ENCODE measurements at regions not wholly inside any gene's neighbourhood (a gene's known extent, or its start where the extent isn't known, plus 50 kb on each side); places are given as distances from the start of the nearest gene placed in this dataset.

DNA sequence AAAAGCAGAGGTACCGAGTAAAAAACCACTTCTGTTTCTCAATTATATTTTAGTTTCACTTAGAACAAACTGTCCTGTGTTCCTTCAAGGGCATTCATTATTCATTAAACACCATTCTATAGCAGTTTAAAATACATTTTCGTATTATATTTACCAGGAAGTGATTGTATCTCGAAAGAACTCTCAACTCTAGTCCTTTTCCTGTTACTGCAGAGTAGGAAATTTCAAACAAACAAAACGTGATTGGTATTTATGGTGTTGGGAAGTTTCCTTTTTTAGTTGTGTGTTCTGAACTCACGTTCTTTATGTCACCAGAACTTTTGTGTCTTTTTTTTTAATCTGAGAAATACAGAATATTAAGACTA, 139.5 kb upstream of the BTBD3 start:
- ChIA-PET POLR2A (no interaction called here), CTCF (no interaction called here)
- Histone ChIP-seq H3K4me3 (ENCODE audit: low read depth in 2 of 2, low read length in 2 of 2) (no peak overlapping the region), H3K4me1 (ENCODE audit: control insufficient read depth, insufficient read depth, low read length) (peaks cover 2% of the 10 kb centered on the region; the same call in 1 of the 2 replicates), H3K9me3 (ENCODE audit: control insufficient read depth, insufficient read depth, low read depth, low read length) (no peaks in the 10 kb centered on the region), H3K27me3 (ENCODE audit: control insufficient read depth, insufficient read depth, low read length) (no peaks in the 10 kb centered on the region), H3K27ac (ENCODE audit: low read length) (no peak overlapping the region), H3K36me3 (ENCODE audit: control insufficient read depth, insufficient read depth, low read length) (no peaks in the 10 kb centered on the region)
- BruUV-seq (replicated peaks) = no TSS peak
- ATAC-seq (no peak), DNase-seq (ENCODE audit: low read depth, low spot score) (no peak)
- TF ChIP-seq, protein P1, sequence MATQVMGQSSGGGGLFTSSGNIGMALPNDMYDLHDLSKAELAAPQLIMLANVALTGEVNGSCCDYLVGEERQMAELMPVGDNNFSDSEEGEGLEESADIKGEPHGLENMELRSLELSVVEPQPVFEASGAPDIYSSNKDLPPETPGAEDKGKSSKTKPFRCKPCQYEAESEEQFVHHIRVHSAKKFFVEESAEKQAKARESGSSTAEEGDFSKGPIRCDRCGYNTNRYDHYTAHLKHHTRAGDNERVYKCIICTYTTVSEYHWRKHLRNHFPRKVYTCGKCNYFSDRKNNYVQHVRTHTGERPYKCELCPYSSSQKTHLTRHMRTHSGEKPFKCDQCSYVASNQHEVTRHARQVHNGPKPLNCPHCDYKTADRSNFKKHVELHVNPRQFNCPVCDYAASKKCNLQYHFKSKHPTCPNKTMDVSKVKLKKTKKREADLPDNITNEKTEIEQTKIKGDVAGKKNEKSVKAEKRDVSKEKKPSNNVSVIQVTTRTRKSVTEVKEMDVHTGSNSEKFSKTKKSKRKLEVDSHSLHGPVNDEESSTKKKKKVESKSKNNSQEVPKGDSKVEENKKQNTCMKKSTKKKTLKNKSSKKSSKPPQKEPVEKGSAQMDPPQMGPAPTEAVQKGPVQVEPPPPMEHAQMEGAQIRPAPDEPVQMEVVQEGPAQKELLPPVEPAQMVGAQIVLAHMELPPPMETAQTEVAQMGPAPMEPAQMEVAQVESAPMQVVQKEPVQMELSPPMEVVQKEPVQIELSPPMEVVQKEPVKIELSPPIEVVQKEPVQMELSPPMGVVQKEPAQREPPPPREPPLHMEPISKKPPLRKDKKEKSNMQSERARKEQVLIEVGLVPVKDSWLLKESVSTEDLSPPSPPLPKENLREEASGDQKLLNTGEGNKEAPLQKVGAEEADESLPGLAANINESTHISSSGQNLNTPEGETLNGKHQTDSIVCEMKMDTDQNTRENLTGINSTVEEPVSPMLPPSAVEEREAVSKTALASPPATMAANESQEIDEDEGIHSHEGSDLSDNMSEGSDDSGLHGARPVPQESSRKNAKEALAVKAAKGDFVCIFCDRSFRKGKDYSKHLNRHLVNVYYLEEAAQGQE (IDR thresholded peaks at IDR 0.05; ENCODE audit: insufficient read depth in 1 of 2, low read depth in 2 of 2, low read length in 1 of 2) = no peak
- TF ChIP-seq, protein P2, sequence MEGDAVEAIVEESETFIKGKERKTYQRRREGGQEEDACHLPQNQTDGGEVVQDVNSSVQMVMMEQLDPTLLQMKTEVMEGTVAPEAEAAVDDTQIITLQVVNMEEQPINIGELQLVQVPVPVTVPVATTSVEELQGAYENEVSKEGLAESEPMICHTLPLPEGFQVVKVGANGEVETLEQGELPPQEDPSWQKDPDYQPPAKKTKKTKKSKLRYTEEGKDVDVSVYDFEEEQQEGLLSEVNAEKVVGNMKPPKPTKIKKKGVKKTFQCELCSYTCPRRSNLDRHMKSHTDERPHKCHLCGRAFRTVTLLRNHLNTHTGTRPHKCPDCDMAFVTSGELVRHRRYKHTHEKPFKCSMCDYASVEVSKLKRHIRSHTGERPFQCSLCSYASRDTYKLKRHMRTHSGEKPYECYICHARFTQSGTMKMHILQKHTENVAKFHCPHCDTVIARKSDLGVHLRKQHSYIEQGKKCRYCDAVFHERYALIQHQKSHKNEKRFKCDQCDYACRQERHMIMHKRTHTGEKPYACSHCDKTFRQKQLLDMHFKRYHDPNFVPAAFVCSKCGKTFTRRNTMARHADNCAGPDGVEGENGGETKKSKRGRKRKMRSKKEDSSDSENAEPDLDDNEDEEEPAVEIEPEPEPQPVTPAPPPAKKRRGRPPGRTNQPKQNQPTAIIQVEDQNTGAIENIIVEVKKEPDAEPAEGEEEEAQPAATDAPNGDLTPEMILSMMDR (IDR thresholded peaks at IDR 0.05) = no peak
- TF ChIP-seq SIN3A (IDR thresholded peaks at IDR 0.05; ENCODE audit: borderline replicate concordance, insufficient read depth, low read depth, low read length) = no peak
- no peak for TF ChIP-seq POLR2AphosphoS5 (IDR thresholded peaks at IDR 0.05; ENCODE audit: low read depth, low read length)
- TF ChIP-seq TCF7L2 (IDR thresholded peaks at IDR 0.05; ENCODE audit: low read depth, low read length) = no peak
- intact Hi-C loops (cut with micrococcal nuclease; ENCODE audit: unreplicated experiment) (no loop called here), in situ Hi-C loops (cut with HindIII; ENCODE audit: low pct_unique_long_range_greater_than_20kb, low sequenced_read_pairs) (no loop called here)

DNA sequence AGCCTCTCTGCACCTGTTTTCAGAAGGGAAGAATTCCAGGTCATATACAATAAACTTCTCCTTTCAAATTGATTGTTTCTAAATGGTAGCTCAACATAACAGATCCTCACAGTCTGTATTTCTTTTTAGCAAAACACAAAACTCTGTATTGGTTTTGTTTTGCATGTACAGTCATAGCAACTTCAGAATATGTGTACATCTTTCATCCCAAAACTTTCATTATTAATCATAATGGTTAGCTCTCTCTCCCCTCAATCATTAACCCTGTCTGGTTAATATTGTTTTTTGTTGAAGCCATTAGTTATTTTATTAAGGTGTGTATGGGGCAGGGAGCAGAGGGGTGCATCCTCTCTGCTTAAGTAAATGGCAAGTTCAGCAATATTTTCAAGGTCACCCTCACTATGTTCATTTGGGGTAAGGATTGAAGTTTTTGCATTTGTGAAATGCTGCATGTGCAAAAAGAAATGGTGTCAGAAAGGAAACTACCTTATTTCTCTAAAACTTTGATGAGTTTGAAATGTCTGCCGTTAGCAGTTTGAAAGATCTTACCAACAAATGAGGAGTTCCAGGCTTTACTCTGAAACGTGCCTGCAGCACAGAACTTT, 136.8 kb upstream of the BTBD3 start:
- Histone ChIP-seq H3K27ac (ENCODE audit: low read length) (no peak overlapping the region), H3K36me3 (ENCODE audit: control insufficient read depth, insufficient read depth, low read length) (no peaks in the 10 kb centered on the region), H3K27me3 (ENCODE audit: control insufficient read depth, insufficient read depth, low read length) (no peaks in the 10 kb centered on the region), H3K9me3 (ENCODE audit: control insufficient read depth, insufficient read depth, low read depth, low read length) (no peaks in the 10 kb centered on the region), H3K4me1 (ENCODE audit: control insufficient read depth, insufficient read depth, low read length) (peaks cover 2% of the 10 kb centered on the region; the same call in 1 of the 2 replicates), H3K4me3 (ENCODE audit: low read depth in 2 of 2, low read length in 2 of 2) (no peak overlapping the region)
- in situ Hi-C loops (cut with HindIII; ENCODE audit: low pct_unique_long_range_greater_than_20kb, low sequenced_read_pairs) = no loop called here
- CTCF ChIA-PET = no interaction called here
- no peak for TF ChIP-seq TCF7L2 (IDR thresholded peaks at IDR 0.05; ENCODE audit: low read depth, low read length)
- ATAC-seq (no peak), DNase-seq (ENCODE audit: low read depth, low spot score) (no peak)
- intact Hi-C loops (cut with micrococcal nuclease; ENCODE audit: unreplicated experiment) = no loop called here
- no TSS peak for BruUV-seq (replicated peaks)
- POLR2A ChIA-PET = interaction anchor here (0.6 kb wide), 1 partner anchor 132 kb away, joined by 5 read pairs; no protein-coding TSS in a partner anchor

DNA sequence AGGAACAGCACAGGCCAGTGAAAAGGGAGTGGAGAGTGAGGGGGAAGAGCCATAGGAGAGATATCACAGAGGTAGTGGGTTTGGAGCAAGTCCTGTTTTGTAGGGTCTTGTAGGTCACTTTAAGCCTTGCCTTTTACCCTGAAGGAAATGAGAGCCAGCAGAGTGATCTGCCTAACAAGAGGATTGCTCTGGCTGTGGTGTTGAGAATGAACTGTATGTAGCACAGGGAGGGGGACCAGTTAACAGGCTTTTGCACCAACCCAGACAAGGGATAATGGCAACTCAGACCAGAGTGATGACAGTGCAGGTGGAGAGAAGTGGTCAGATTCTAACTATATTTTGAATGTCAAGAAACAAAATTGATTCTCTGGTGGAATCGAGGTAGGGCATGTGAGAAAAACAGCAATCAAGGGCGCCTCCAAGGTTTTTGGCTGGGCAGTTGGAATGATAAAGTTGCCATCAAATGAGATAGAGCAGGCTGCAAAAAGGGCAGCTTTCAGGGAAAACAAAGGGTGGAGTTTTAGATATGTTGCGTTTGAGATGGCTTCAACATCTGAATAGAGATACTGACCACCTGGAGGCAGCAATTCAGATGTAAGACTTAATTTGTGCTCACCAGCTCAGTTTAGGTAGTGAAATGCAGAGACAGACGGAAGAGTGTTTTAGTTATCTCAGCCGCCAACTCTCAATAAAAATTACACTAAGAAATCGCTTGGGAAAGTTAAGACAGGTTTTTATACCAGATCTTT, 134.4 kb upstream of the BTBD3 start:
- in situ Hi-C loops (cut with HindIII; ENCODE audit: low pct_unique_long_range_greater_than_20kb, low sequenced_read_pairs) (no loop called here), intact Hi-C loops (cut with micrococcal nuclease; ENCODE audit: unreplicated experiment) (no loop called here)
- no peaks in the 10 kb centered on the region for H3K36me3 ChIP-seq (ENCODE audit: control insufficient read depth, insufficient read depth, low read length)
- ChIA-PET POLR2A (no interaction called here), CTCF (no interaction called here)
- no peak overlapping the region for H3K27ac ChIP-seq (ENCODE audit: low read length)
- no peak for TF ChIP-seq POLR2AphosphoS5 (IDR thresholded peaks at IDR 0.05; ENCODE audit: low read depth, low read length)
- no peak for TF ChIP-seq TCF7L2 (IDR thresholded peaks at IDR 0.05; ENCODE audit: low read depth, low read length)
- TF ChIP-seq, protein P2 (IDR thresholded peaks at IDR 0.05) = no peak
- TF ChIP-seq, protein P1 (IDR thresholded peaks at IDR 0.05; ENCODE audit: insufficient read depth in 1 of 2, low read depth in 2 of 2, low read length in 1 of 2) = no peak
- TF ChIP-seq SIN3A (IDR thresholded peaks at IDR 0.05; ENCODE audit: borderline replicate concordance, insufficient read depth, low read depth, low read length) = no peak
- DNase-seq (ENCODE audit: low read depth, low spot score) = no peak
- no peak overlapping the region for H3K4me3 ChIP-seq (ENCODE audit: low read depth in 2 of 2, low read length in 2 of 2)
- no peak for ATAC-seq
- H3K4me1 ChIP-seq (ENCODE audit: control insufficient read depth, insufficient read depth, low read length) = no peaks in the 10 kb centered on the region
- BruUV-seq (replicated peaks) = no TSS peak
- H3K9me3 ChIP-seq (ENCODE audit: control insufficient read depth, insufficient read depth, low read depth, low read length) = no peaks in the 10 kb centered on the region
- no peaks in the 10 kb centered on the region for H3K27me3 ChIP-seq (ENCODE audit: control insufficient read depth, insufficient read depth, low read length)

Measured in Panc1 (cell line).